Neuron (in vitro differentiated cells): ENCODE measurements at regions not wholly inside any gene's neighbourhood (a gene's known extent, or its start where the extent isn't known, plus 50 kb on each side); places are given as distances from the start of the nearest gene placed in this dataset.
A peak's percentile ranks its signal among the peaks of the same experiment; 100 is the strongest.
"Not testable (repeated sequence)": the region's sequence is repeated elsewhere in the genome, so short reads cannot be mapped to it uniquely, and the experiment has no call there.

Experiments
- H2AFZ ChIP-seq: one replicate; pipeline ENCODE4 v1.6.1; 2013; ENCODE audit warnings: low read depth, mild to moderate bottlenecking, inconsistent platforms, low read length, moderate library complexity
- H3K27me3 ChIP-seq: one replicate; pipeline ENCODE4 v1.6.1; 2013; ENCODE audit warnings: low read length; ENCODE audit not compliant: insufficient read depth
- H3K36me3 ChIP-seq: one replicate; pipeline ENCODE4 v1.6.1; 2013; ENCODE audit warnings: low read length; ENCODE audit not compliant: insufficient read depth
- H3K4me1 ChIP-seq: one replicate; pipeline ENCODE4 v1.6.1; 2013; ENCODE audit warnings: low read length; ENCODE audit not compliant: insufficient read depth
- H3K4me3 ChIP-seq: 2 replicates; pipeline ENCODE4 v1.5.1; 2013; ENCODE audit warnings: mild to moderate bottlenecking, low read length, moderate library complexity
- H3K9me3 ChIP-seq: one replicate; pipeline ENCODE4 v1.6.1; 2013; ENCODE audit warnings: low read length

- Histone ChIP-seq H3K36me3 (no peaks in the 10 kb centered on the region), H3K4me3 (no peak overlapping the region), H3K4me1 (no peaks in the 10 kb centered on the region), H3K9me3 (no peaks in the 10 kb centered on the region), H2AFZ (no peak overlapping the region), H3K27me3 (peaks cover 5% of the 10 kb centered on the region)
Measured at GRCh38 chrX:18102006-18102405, 118.7 kb downstream of the BEND2 start.

- Histone ChIP-seq H3K27me3 (peaks cover 5% of the 10 kb centered on the region), H3K4me1 (no peaks in the 10 kb centered on the region), H3K9me3 (no peaks in the 10 kb centered on the region), H3K36me3 (no peaks in the 10 kb centered on the region), H2AFZ (no peak overlapping the region), H3K4me3 (no peak overlapping the region)
Measured at GRCh38 chrX:18101087-18101486, 119.6 kb downstream of the BEND2 start.

GRCh38 chrX:18099745-18100144 is 120.9 kb downstream of the BEND2 start:
- H3K4me3 ChIP-seq: no peak overlapping the region
- H3K36me3 ChIP-seq: no peaks in the 10 kb centered on the region
- H3K9me3 ChIP-seq: no peaks in the 10 kb centered on the region
- H2AFZ ChIP-seq: no peak overlapping the region
- H3K27me3 ChIP-seq: peaks cover 5% of the 10 kb centered on the region
- no peaks in the 10 kb centered on the region for H3K4me1 ChIP-seq

- Histone ChIP-seq H3K4me1 (no peaks in the 10 kb centered on the region), H2AFZ (no peak overlapping the region), H3K36me3 (no peaks in the 10 kb centered on the region), H3K27me3 (peaks cover 5% of the 10 kb centered on the region), H3K9me3 (no peaks in the 10 kb centered on the region), H3K4me3 (peak overlapping the region; percentile 6)
Measured at GRCh38 chrX:18098763-18099162, 121.9 kb downstream of the BEND2 start.

GRCh38 chrX:18076434-18076833 is 144.3 kb downstream of the BEND2 start:
- Histone ChIP-seq H3K4me1 (no peaks in the 10 kb centered on the region), H3K4me3 (no peak overlapping the region)

GRCh38 chrX:18075603-18076002 is 145.1 kb downstream of the BEND2 start:
- H3K4me1 ChIP-seq: no peaks in the 10 kb centered on the region
- no peaks in the 10 kb centered on the region for H3K9me3 ChIP-seq
- no peak overlapping the region for H2AFZ ChIP-seq
- no peaks in the 10 kb centered on the region for H3K27me3 ChIP-seq
- H3K36me3 ChIP-seq: no peaks in the 10 kb centered on the region
- no peak overlapping the region for H3K4me3 ChIP-seq

More at GRCh38 chrX:18076434-18076833, 144.3 kb downstream of the BEND2 start:
- H3K36me3 ChIP-seq: no peaks in the 10 kb centered on the region
- no peak overlapping the region for H2AFZ ChIP-seq
- peaks cover 2% of the 10 kb centered on the region for H3K27me3 ChIP-seq
- no peaks in the 10 kb centered on the region for H3K9me3 ChIP-seq

GRCh38 chrX:18068045-18068444 is 152.6 kb downstream of the BEND2 start:
- H3K4me3 ChIP-seq, H3K9me3 ChIP-seq, H3K36me3 ChIP-seq, H2AFZ ChIP-seq, H3K4me1 ChIP-seq, H3K27me3 ChIP-seq: not testable (repeated sequence)

- H3K4me3 ChIP-seq: no peak overlapping the region
- peaks cover 6% of the 10 kb centered on the region for H3K27me3 ChIP-seq
- H3K36me3 ChIP-seq: no peaks in the 10 kb centered on the region
- no peaks in the 10 kb centered on the region for H3K9me3 ChIP-seq
- no peaks in the 10 kb centered on the region for H3K4me1 ChIP-seq
- H2AFZ ChIP-seq: no peak overlapping the region
Measured at GRCh38 chrX:18065956-18066355, 154.7 kb downstream of the BEND2 start.

GRCh38 chrX:18051690-18052089 is 169.0 kb downstream of the BEND2 start:
- H2AFZ ChIP-seq: no peak overlapping the region
- H3K9me3 ChIP-seq: no peaks in the 10 kb centered on the region
- H3K27me3 ChIP-seq: no peaks in the 10 kb centered on the region
- H3K36me3 ChIP-seq: no peaks in the 10 kb centered on the region
- H3K4me3 ChIP-seq: no peak overlapping the region
- no peaks in the 10 kb centered on the region for H3K4me1 ChIP-seq

- H3K4me1 ChIP-seq: no peaks in the 10 kb centered on the region
- no peaks in the 10 kb centered on the region for H3K36me3 ChIP-seq
- no peak overlapping the region for H2AFZ ChIP-seq
- H3K4me3 ChIP-seq: no peak overlapping the region
- no peaks in the 10 kb centered on the region for H3K9me3 ChIP-seq
- H3K27me3 ChIP-seq: no peaks in the 10 kb centered on the region
Measured at GRCh38 chrX:18047491-18047890, 173.2 kb downstream of the BEND2 start.

GRCh38 chrX:18045436-18045835 is 175.2 kb downstream of the BEND2 start:
- no peak overlapping the region for H2AFZ ChIP-seq
- H3K4me3 ChIP-seq: no peak overlapping the region
- H3K36me3 ChIP-seq: no peaks in the 10 kb centered on the region
- H3K27me3 ChIP-seq: no peaks in the 10 kb centered on the region
- no peaks in the 10 kb centered on the region for H3K4me1 ChIP-seq
- H3K9me3 ChIP-seq: no peaks in the 10 kb centered on the region

GRCh38 chrX:18042776-18043175 is 177.9 kb downstream of the BEND2 start:
- Histone ChIP-seq H3K4me3 (no peak overlapping the region), H3K9me3 (no peaks in the 10 kb centered on the region), H2AFZ (no peak overlapping the region), H3K27me3 (no peaks in the 10 kb centered on the region), H3K4me1 (no peaks in the 10 kb centered on the region), H3K36me3 (no peaks in the 10 kb centered on the region)

- H3K36me3 ChIP-seq: no peaks in the 10 kb centered on the region
- no peak overlapping the region for H2AFZ ChIP-seq
- H3K9me3 ChIP-seq: no peaks in the 10 kb centered on the region
- H3K4me1 ChIP-seq: no peaks in the 10 kb centered on the region
- no peaks in the 10 kb centered on the region for H3K27me3 ChIP-seq
- H3K4me3 ChIP-seq: no peak overlapping the region
Measured at GRCh38 chrX:18041656-18042055, 179.0 kb downstream of the BEND2 start.

GRCh38 chrX:18039023-18039422 is 177.9 kb upstream of the RAI2 start:
- no peaks in the 10 kb centered on the region for H3K9me3 ChIP-seq
- no peak overlapping the region for H3K4me3 ChIP-seq
- H3K36me3 ChIP-seq: no peaks in the 10 kb centered on the region
- no peaks in the 10 kb centered on the region for H3K27me3 ChIP-seq
- H2AFZ ChIP-seq: no peak overlapping the region
- no peaks in the 10 kb centered on the region for H3K4me1 ChIP-seq
